Stimulated activated CD8-positive, alpha-beta memory T cell treated with anti-CD3 and anti-CD28 coated beads, Interleukin-12 subunit alpha, Interleukin-12 subunit beta, amount 100 ng/mL, for 4 hours (primary cell): ENCODE measurements at regions not wholly inside any gene's neighbourhood (a gene's known extent, or its start where the extent isn't known, plus 50 kb on each side); places are given as distances from the start of the nearest gene placed in this dataset.
"Not testable (repeated sequence)": the region's sequence is repeated elsewhere in the genome, so short reads cannot be mapped to it uniquely, and the experiment has no call there.

ENCODE experiments used
- DNase-seq: peaks from one replicate; pipeline ENCODE4 v3.0.0-alpha.2; 2020; ENCODE audit warnings: low read depth

GRCh38 chr1:244322791-244323521 lies 128.8 kb downstream of the ADSS2 start:
- no peak for DNase-seq

GRCh38 chr1:244324176-244324883 lies 127.4 kb downstream of the ADSS2 start:
- DNase-seq, result no peak

GRCh38 chr1:244325056-244325758 lies 126.5 kb downstream of the ADSS2 start:
- no peak for DNase-seq

GRCh38 chr1:244326757-244327156 lies 125.0 kb downstream of the ADSS2 start:
- DNase-seq, result no peak

- no peak for DNase-seq
Measured at GRCh38 chr1:244327533-244327932, 124.2 kb downstream of the ADSS2 start.

GRCh38 chr1:244328476-244328875 lies 123.2 kb downstream of the ADSS2 start:
- no peak for DNase-seq

- DNase-seq, result no peak
Measured at GRCh38 chr1:244329591-244330317, 122.0 kb downstream of the ADSS2 start.

- DNase-seq, result no peak
Measured at GRCh38 chr1:244330318-244330625, 121.4 kb downstream of the ADSS2 start.

GRCh38 chr1:244332761-244333160 lies 118.9 kb downstream of the ADSS2 start:
- not testable (repeated sequence) for DNase-seq

GRCh38 chr1:244334315-244334714 lies 117.4 kb downstream of the ADSS2 start:
- not testable (repeated sequence) for DNase-seq

GRCh38 chr1:244334842-244335241 lies 116.9 kb downstream of the ADSS2 start:
- not testable (repeated sequence) for DNase-seq

- DNase-seq, result no peak
Measured at GRCh38 chr1:244335456-244335855, 116.3 kb downstream of the ADSS2 start.

- no peak for DNase-seq
Measured at GRCh38 chr1:244336232-244336899, 115.3 kb downstream of the ADSS2 start.

- no peak for DNase-seq
Measured at GRCh38 chr1:244337839-244338238, 113.9 kb downstream of the ADSS2 start.

- DNase-seq, result no peak
Measured at GRCh38 chr1:244339073-244339692, 112.5 kb downstream of the ADSS2 start.

GRCh38 chr1:244339776-244340175 lies 111.9 kb downstream of the ADSS2 start:
- no peak for DNase-seq

GRCh38 chr1:244340396-244340795 lies 111.3 kb downstream of the ADSS2 start:
- no peak for DNase-seq

- no peak for DNase-seq
Measured at GRCh38 chr1:244341455-244342450, 110.0 kb downstream of the ADSS2 start.

GRCh38 chr1:244344001-244344400 lies 107.7 kb downstream of the ADSS2 start:
- DNase-seq, result no peak

GRCh38 chr1:244346972-244347618 lies 104.6 kb downstream of the ADSS2 start:
- no peak for DNase-seq
